Neuronal stem cell (in vitro differentiated cells): ENCODE measurements at regions not wholly inside any gene's neighbourhood (a gene's known extent, or its start where the extent isn't known, plus 50 kb on each side); places are given as distances from the start of the nearest gene placed in this dataset.
"Not testable (repeated sequence)": the region's sequence is repeated elsewhere in the genome, so short reads cannot be mapped to it uniquely, and the experiment has no call there.

ENCODE experiments used
- DNase-seq: peaks from one replicate; pipeline ENCODE4 v3.0.0-alpha.2; 2013; ENCODE audit warnings: low spot score
- H2AFZ ChIP-seq: one replicate; pipeline ENCODE4 v1.6.1; 2013; ENCODE audit warnings: mild to moderate bottlenecking, low read length, inconsistent platforms
- H2AK5ac ChIP-seq: 2 replicates; pipeline ENCODE4 v1.6.1; 2013; ENCODE audit warnings: low read depth, mild to moderate bottlenecking, inconsistent platforms, low read length, moderate library complexity, mixed read lengths
- H2BK120ac ChIP-seq: 2 replicates; pipeline ENCODE4 v1.6.1; 2013; ENCODE audit warnings: low read depth, mild to moderate bottlenecking, inconsistent platforms, low read length, moderate library complexity, mixed read lengths
- H2BK12ac ChIP-seq: one replicate; pipeline ENCODE4 v1.6.1; 2013; ENCODE audit warnings: low read length, inconsistent platforms
- H2BK15ac ChIP-seq: 2 replicates; pipeline ENCODE4 v1.6.1; 2013; ENCODE audit warnings: mild to moderate bottlenecking, low read length, inconsistent platforms, mixed read lengths
- H2BK5ac ChIP-seq: one replicate; pipeline ENCODE4 v1.6.1; 2013; ENCODE audit warnings: inconsistent platforms, mild to moderate bottlenecking, low read length, moderate library complexity
- H3K14ac ChIP-seq: one replicate; pipeline ENCODE4 v1.6.1; 2013; ENCODE audit warnings: low read length, inconsistent platforms
- H3K18ac ChIP-seq: 2 replicates; pipeline ENCODE4 v1.6.1; 2013; ENCODE audit warnings: low read length, inconsistent platforms
- H3K23ac ChIP-seq: 2 replicates; pipeline ENCODE4 v1.6.1; 2013; ENCODE audit warnings: low read depth, mild to moderate bottlenecking, mixed read lengths, low read length, inconsistent platforms; ENCODE audit not compliant: poor library complexity
- H3K27ac ChIP-seq: replicated peaks from 3 replicates; pipeline ENCODE4 v1.5.1; 2013; ENCODE audit warnings: low read length, inconsistent platforms
- H3K27me3 ChIP-seq, 3 experiments: 2 replicates each; pipeline ENCODE4 v1.6.1; 2013; ENCODE audit warnings: low read length in 3 of 3, mild to moderate bottlenecking in 2 of 3, inconsistent platforms in 1 of 3, low read depth in 1 of 3, mixed read lengths in 1 of 3, moderate library complexity in 1 of 3; ENCODE audit not compliant: control insufficient read depth in 3 of 3, insufficient read depth in 3 of 3
- H3K36me3 ChIP-seq, 2 donors: replicated peaks in 1 of 2; 2 replicates each; pipeline ENCODE4 v1.6.1; 2013; ENCODE audit warnings: low read length in 2 of 2; ENCODE audit not compliant: control insufficient read depth in 2 of 2, insufficient read depth in 2 of 2
- H3K4ac ChIP-seq: 2 replicates; pipeline ENCODE4 v1.6.1; 2013; ENCODE audit warnings: inconsistent platforms, mild to moderate bottlenecking, low read length, moderate library complexity
- H3K4me1 ChIP-seq, 2 donors: 1 replicate in 1 of 2; 2 replicates in 1 of 2; pipeline ENCODE4 v1.6.1; 2013; ENCODE audit warnings: low read length in 2 of 2, low read depth in 1 of 2; ENCODE audit not compliant: control insufficient read depth in 2 of 2, insufficient read depth in 1 of 2
- H3K4me2 ChIP-seq: one replicate; pipeline ENCODE4 v1.6.1; 2013; ENCODE audit warnings: mild to moderate bottlenecking, low read length, inconsistent platforms; ENCODE audit not compliant: insufficient read depth, poor library complexity, severe bottlenecking
- H3K4me3 ChIP-seq, 2 donors: 2 replicates each; pipeline ENCODE4 v1.5.1; 2013; ENCODE audit warnings: low read length in 2 of 2, mild to moderate bottlenecking in 2 of 2, inconsistent platforms in 1 of 2, moderate library complexity in 1 of 2
- H3K79me1 ChIP-seq: one replicate; pipeline ENCODE4 v1.6.1; 2013; ENCODE audit warnings: low read depth, mild to moderate bottlenecking, inconsistent platforms, low read length, moderate library complexity
- H3K9ac ChIP-seq: one replicate; pipeline ENCODE4 v1.6.1; 2013; ENCODE audit warnings: mild to moderate bottlenecking, low read depth, low read length, inconsistent platforms; ENCODE audit not compliant: poor library complexity
- H3K9me3 ChIP-seq, 2 donors: replicated peaks in 1 of 2; 2 replicates each; pipeline versions ENCODE3 to v1.6.1; 2013; ENCODE audit warnings: low read length in 2 of 2, mild to moderate bottlenecking in 2 of 2, inconsistent platforms in 1 of 2, low read depth in 1 of 2, mixed read lengths in 1 of 2, moderate library complexity in 1 of 2; ENCODE audit not compliant: control insufficient read depth in 2 of 2, insufficient read depth in 1 of 2
- H4K8ac ChIP-seq: one replicate; pipeline ENCODE4 v1.6.1; 2013; ENCODE audit warnings: low read depth, mild to moderate bottlenecking, inconsistent platforms, low read length, moderate library complexity
- H4K91ac ChIP-seq: one replicate; pipeline ENCODE4 v1.6.1; 2013; ENCODE audit warnings: low read length, low read depth, mild to moderate bottlenecking, inconsistent platforms; ENCODE audit not compliant: poor library complexity
- WGBS, 2 donors: extraction: QIAGEN DNeasy Blood & Tissue Kit; methylation state at CpG; one replicate each; pipeline ENCODE4 v1.1.7; 2013; ENCODE audit warnings: missing lambda C conversion rate in 2 of 2, mixed read lengths in 1 of 2; ENCODE audit not compliant: insufficient read length in 2 of 2, insufficient replicate concordance in 1 of 2; ENCODE audit errors: extremely low coverage in 2 of 2; 5-methylcytosine and 5-hydroxymethylcytosine counted together

GRCh38 chr6:133812446-133812845, 76.5 kb upstream of the TCF21 start:
- H3K27me3 ChIP-seq, H3K36me3 ChIP-seq, H2BK5ac ChIP-seq, H3K4ac ChIP-seq, H3K23ac ChIP-seq, H2AK5ac ChIP-seq, H2BK15ac ChIP-seq, H2BK12ac ChIP-seq, H4K91ac ChIP-seq, H4K8ac ChIP-seq, DNase-seq, H3K9me3 ChIP-seq, H3K4me1 ChIP-seq, H3K79me1 ChIP-seq, H3K4me2 ChIP-seq, H3K27ac ChIP-seq, H3K9ac ChIP-seq, H3K4me3 ChIP-seq, H3K14ac ChIP-seq, H2AFZ ChIP-seq, H3K18ac ChIP-seq, H2BK120ac ChIP-seq: not testable (repeated sequence)
- WGBS, 2 donors = no CpG with 5 or more reads among the region's 2 CpGs

DNA sequence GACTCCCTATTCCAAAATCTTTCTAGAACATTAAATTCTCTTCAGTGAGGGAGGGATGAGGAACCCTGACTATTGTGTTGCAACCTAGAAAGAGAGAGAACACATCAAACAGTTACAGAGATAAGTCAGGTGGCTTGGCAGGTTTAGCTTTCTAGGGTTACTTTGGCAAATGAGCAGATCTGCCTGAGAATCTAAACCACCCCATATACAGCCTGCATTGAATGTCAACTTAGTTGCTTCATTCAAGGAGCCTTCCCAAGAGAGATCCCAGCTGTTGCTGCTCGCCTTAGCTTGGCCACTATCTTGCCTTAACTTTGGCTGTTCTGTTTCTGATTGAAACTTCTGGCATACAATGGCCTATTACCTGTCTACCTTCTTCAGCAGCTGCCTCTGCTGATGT, 74.7 kb upstream of the TCF21 start:
- no peak overlapping the region for H2AFZ ChIP-seq
- no peak overlapping the region for H3K4me3 ChIP-seq
- H2AK5ac ChIP-seq = no peak overlapping the region
- no peak overlapping the region for H2BK5ac ChIP-seq
- no peak overlapping the region for H3K18ac ChIP-seq
- H3K36me3 ChIP-seq = no peaks in the 10 kb centered on the region
- no peaks in the 10 kb centered on the region for H3K9me3 ChIP-seq
- no peak overlapping the region for H3K14ac ChIP-seq
- H2BK12ac ChIP-seq = no peak overlapping the region
- H3K4ac ChIP-seq = no peak overlapping the region
- no peak overlapping the region for H3K27ac ChIP-seq
- no peak overlapping the region for H2BK15ac ChIP-seq
- no peak overlapping the region for H2BK120ac ChIP-seq
- H3K4me1 ChIP-seq = no peaks in the 10 kb centered on the region
- no peak overlapping the region for H4K8ac ChIP-seq
- H3K27me3 ChIP-seq = no peaks in the 10 kb centered on the region
- no CpG with 5 or more reads among the region's 1 CpG for WGBS, 2 donors
- H4K91ac ChIP-seq = no peak overlapping the region
- no peak overlapping the region for H3K9ac ChIP-seq
- H3K79me1 ChIP-seq = no peaks in the 10 kb centered on the region
- H3K23ac ChIP-seq = no peak overlapping the region
- no peak for DNase-seq
- H3K4me2 ChIP-seq = no peak overlapping the region

DNA sequence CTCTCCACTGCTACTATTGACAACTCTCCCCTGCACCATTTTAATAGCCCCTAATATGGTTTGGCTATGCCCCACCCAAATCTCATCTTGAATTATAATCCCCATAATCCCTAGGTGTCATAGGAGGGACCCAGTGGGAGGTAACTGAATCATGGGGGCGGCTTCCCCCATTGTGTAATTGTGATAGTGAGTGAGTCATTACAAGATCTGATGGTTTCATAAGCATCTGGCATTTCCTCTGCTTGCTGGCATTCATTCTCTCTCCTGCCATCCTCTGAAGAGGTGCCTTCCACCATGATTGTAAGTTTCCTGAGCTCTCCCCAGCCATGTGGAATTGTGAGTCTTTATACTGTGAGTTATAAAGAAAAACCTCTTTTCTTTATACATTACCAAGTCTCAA, 74.1 kb upstream of the TCF21 start:
- no peaks in the 10 kb centered on the region for H3K4me1 ChIP-seq
- DNase-seq = no peak

DNA sequence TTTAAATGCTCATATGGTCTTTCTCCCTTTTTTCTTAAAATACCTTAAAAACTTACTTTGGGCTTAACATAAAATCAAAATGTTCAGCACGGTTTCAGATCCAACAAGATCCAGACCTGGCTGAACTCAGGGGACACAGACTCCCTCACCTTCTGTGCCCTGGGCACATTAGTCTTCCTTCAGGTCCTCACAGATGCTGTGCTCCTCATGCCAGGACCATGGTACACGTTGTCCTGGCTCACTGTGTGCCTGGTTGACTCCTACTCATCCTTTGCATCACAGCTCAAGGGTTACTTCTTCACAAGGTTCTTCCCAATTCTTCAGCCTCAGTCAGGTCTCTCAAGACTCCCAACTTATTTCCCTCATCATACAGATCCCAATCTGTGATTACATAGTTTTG, 73.6 kb upstream of the TCF21 start:
- no peak overlapping the region for H3K4ac ChIP-seq
- no peaks in the 10 kb centered on the region for H3K79me1 ChIP-seq
- no peak overlapping the region for H3K4me3 ChIP-seq
- H3K27ac ChIP-seq = no peak overlapping the region
- H3K9me3 ChIP-seq = no peaks in the 10 kb centered on the region
- H2BK15ac ChIP-seq = no peak overlapping the region
- no peaks in the 10 kb centered on the region for H3K36me3 ChIP-seq
- no CpG with 5 or more reads among the region's 2 CpGs for WGBS, 2 donors
- no peak overlapping the region for H2BK12ac ChIP-seq
- H4K91ac ChIP-seq = no peak overlapping the region
- H2AK5ac ChIP-seq = no peak overlapping the region
- no peak for DNase-seq
- H3K18ac ChIP-seq = no peak overlapping the region
- no peak overlapping the region for H4K8ac ChIP-seq
- H2BK120ac ChIP-seq = no peak overlapping the region
- H2BK5ac ChIP-seq = no peak overlapping the region
- no peak overlapping the region for H3K4me2 ChIP-seq
- H3K9ac ChIP-seq = no peak overlapping the region
- H3K23ac ChIP-seq = no peak overlapping the region
- H3K14ac ChIP-seq = no peak overlapping the region
- no peaks in the 10 kb centered on the region for H3K27me3 ChIP-seq
- no peaks in the 10 kb centered on the region for H3K4me1 ChIP-seq
- H2AFZ ChIP-seq = no peak overlapping the region

More for the DNA sequence above, 74.1 kb upstream of the TCF21 start:
- H3K9ac ChIP-seq = no peak overlapping the region
- H2AK5ac ChIP-seq = no peak overlapping the region
- no peaks in the 10 kb centered on the region for H3K36me3 ChIP-seq
- no peaks in the 10 kb centered on the region for H3K9me3 ChIP-seq
- H3K27ac ChIP-seq = no peak overlapping the region
- no peak overlapping the region for H3K23ac ChIP-seq
- H2BK12ac ChIP-seq = no peak overlapping the region
- no CpG with 5 or more reads among the region's 1 CpG for WGBS, 2 donors
- H3K4me2 ChIP-seq = no peak overlapping the region
- no peak overlapping the region for H4K8ac ChIP-seq
- H3K27me3 ChIP-seq = no peaks in the 10 kb centered on the region
- no peaks in the 10 kb centered on the region for H3K79me1 ChIP-seq
- no peak overlapping the region for H3K4me3 ChIP-seq
- H3K4ac ChIP-seq = no peak overlapping the region
- H2BK15ac ChIP-seq = no peak overlapping the region
- no peak overlapping the region for H2AFZ ChIP-seq
- H2BK5ac ChIP-seq = no peak overlapping the region
- H2BK120ac ChIP-seq = no peak overlapping the region
- H4K91ac ChIP-seq = no peak overlapping the region
- H3K14ac ChIP-seq = no peak overlapping the region
- no peak overlapping the region for H3K18ac ChIP-seq
